Esophagus (tissue), 2 donors: ENCODE measurements at regions not wholly inside any gene's neighbourhood (a gene's known extent, or its start where the extent isn't known, plus 50 kb on each side); places are given as distances from the start of the nearest gene placed in this dataset.

Experiments
- H3K27ac ChIP-seq, 2 donors: one replicate each; pipeline ENCODE4 v1.5.1; 2013; ENCODE audit warnings: low read depth in 2 of 2, mild to moderate bottlenecking in 2 of 2, inconsistent platforms in 1 of 2, low read length in 1 of 2, moderate library complexity in 1 of 2
- H3K27me3 ChIP-seq, 2 donors: one replicate each; pipeline ENCODE4 v1.6.1; 2013; ENCODE audit warnings: low read length in 2 of 2, control low read depth in 1 of 2, mild to moderate bottlenecking in 1 of 2; ENCODE audit not compliant: insufficient read depth in 2 of 2, control insufficient read depth in 1 of 2
- H3K36me3 ChIP-seq, 2 donors: one replicate each; pipeline ENCODE4 v1.6.1; 2013; ENCODE audit warnings: low read length in 1 of 2; ENCODE audit not compliant: control insufficient read depth in 2 of 2, insufficient read depth in 2 of 2
- H3K4me1 ChIP-seq, 2 donors: one replicate each; pipeline ENCODE4 v1.6.1; 2013; ENCODE audit warnings: low read length in 1 of 2; ENCODE audit not compliant: control insufficient read depth in 2 of 2, insufficient read depth in 2 of 2
- H3K4me3 ChIP-seq, 2 donors: one replicate each; pipeline ENCODE4 v1.5.1; 2013; ENCODE audit warnings: low read length in 2 of 2, mild to moderate bottlenecking in 2 of 2, low read depth in 1 of 2, moderate library complexity in 1 of 2
- H3K9me3 ChIP-seq, 2 donors: one replicate each; pipeline ENCODE4 v1.6.1; 2013; ENCODE audit warnings: mild to moderate bottlenecking in 2 of 2, low read depth in 1 of 2, low read length in 1 of 2, moderate library complexity in 1 of 2; ENCODE audit not compliant: control insufficient read depth in 2 of 2, insufficient read depth in 1 of 2
- WGBS, 2 donors: extraction: QIAGEN DNeasy Blood & Tissue Kit; methylation state at CpG; one replicate each; pipeline ENCODE4 v1.1.7; 2013; 5-methylcytosine and 5-hydroxymethylcytosine counted together
- donor health status: healthy with polysubstance abuse.
- donor health status: Bipolar disorder and iron deficiency.

DNA sequence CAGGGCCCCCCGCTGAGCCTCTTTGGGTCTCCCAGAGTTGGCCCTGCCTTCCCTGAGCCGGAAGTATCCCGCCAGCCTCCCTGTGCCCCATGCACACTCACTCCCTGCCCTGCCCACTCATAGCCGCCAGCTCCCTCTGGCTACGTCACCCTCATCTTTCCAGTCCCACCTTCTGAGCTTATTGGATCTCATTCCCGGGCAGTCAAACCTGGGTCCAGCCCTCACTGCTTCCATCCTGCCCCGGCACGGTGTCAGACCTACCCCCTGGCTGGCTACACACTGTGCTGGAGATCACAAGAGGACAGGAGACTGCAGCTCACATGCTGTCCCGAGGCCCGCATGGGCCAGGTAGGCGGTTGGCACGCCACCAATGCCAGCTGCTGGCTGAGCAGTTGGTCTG, 147.2 kb downstream of the ASB1 start:
- peaks cover 0 to 4% of the 10 kb centered on the region in 2 donors for H3K9me3 ChIP-seq
- no peaks in the 10 kb centered on the region for H3K27me3 ChIP-seq
- H3K36me3 ChIP-seq, result no peaks in the 10 kb centered on the region
- 60 to 67% methylated on average over 12 of the region's 12 CpGs for WGBS, 2 donors
- H3K27ac ChIP-seq, result no peak overlapping the region
- peaks cover 4 to 7% of the 10 kb centered on the region in 2 donors for H3K4me1 ChIP-seq
- no peak overlapping the region for H3K4me3 ChIP-seq

DNA sequence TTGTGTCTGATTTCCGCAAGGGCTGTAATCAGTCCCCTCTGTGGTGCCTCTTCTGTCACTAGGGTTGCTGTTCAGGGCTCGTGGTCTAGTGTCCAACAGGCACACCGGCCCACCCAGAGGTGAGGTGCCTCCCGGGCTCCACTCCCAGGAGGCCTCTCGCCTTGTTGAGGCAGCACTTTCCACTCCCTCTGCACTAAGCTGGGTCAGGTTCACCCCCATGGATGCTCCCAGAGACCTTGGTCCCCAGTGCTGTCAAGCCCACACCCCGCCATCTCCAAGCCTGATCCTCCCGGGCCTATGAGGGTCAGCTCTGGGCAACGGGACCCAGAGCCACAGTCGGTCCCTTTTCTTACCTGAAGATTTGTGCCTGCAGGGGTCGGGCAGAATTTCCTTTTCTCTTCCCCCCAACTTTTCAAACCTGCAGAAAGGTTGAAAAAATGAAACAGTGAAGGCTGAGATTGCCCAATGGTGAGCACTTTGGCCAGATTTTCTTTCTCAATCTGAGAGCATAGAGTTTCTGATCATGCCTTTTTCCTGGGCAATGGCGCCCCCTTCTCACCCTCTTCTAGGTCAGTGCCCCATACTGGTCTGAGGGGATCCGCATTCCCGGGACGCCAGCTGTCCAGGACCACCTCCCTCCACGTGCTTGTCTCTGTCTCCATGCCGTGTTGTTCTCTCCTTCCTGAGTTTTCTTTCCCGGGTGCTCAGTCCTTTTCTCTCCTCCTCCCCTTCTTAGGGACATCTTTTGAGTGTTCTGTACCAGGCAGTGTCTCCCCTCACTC, 148.0 kb downstream of the ASB1 start:
- Histone ChIP-seq H3K9me3 (peaks cover 0 to 4% of the 10 kb centered on the region in 2 donors), H3K4me3 (no peak overlapping the region), H3K27me3 (no peaks in the 10 kb centered on the region), H3K27ac (no peak overlapping the region), H3K36me3 (no peaks in the 10 kb centered on the region), H3K4me1 (peaks cover 4 to 7% of the 10 kb centered on the region in 2 donors)
- WGBS, 2 donors, result 83 to 86% methylated on average over 17 of the region's 17 CpGs

DNA sequence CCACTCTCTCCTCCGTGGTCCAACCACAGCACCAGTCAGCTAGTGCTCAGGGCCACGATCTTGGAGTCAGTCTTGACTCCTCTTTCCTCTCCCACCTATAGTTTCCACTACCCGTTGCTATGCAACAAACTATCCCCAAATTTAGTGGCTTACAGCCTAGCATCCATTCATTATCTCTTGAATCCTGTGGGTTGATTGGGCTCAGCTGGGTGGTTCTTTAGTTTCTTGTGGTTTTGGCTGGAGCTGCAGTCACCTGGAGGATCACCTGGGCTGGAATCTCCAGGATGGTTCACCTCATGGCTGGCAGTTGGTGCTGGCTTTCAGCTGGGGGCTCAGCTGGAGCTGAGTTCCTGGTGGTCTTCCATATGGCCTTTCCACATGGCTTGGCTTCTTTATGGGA, 149.9 kb downstream of the ASB1 start:
- 67 to 76% methylated on average over 3 of the region's 3 CpGs for WGBS, 2 donors
- Histone ChIP-seq H3K27me3 (no peaks in the 10 kb centered on the region), H3K27ac (no peak overlapping the region), H3K36me3 (no peaks in the 10 kb centered on the region), H3K4me1 (peaks cover 4 to 7% of the 10 kb centered on the region in 2 donors), H3K4me3 (no peak overlapping the region), H3K9me3 (peaks cover 0 to 4% of the 10 kb centered on the region in 2 donors)

DNA sequence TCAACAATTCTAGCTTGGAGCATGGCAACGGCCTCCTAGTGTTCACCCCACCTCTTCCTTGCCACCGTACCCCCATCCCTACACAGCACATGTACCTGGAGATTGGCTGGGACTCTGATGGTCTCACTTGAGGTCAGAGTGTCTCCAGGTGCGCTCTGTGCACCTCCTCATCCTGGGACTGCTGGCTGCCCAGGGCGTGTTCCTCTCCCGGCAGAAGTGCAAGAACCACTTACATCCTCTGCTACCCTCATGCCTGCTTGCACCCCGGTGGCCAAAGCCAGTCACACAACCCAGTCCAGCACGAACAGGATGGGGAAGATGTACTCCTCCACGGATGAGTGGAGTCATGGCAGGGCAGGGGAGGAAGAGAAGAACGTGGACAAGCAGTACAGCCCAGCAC, 151.5 kb downstream of the ASB1 start:
- 75 to 77% methylated on average over 9 of the region's 9 CpGs for WGBS, 2 donors
- Histone ChIP-seq H3K9me3 (peaks cover 0 to 1% of the 10 kb centered on the region in 2 donors), H3K27me3 (no peaks in the 10 kb centered on the region), H3K4me1 (peaks cover 4 to 7% of the 10 kb centered on the region in 2 donors), H3K27ac (no peak overlapping the region), H3K36me3 (no peaks in the 10 kb centered on the region), H3K4me3 (no peak overlapping the region)

DNA sequence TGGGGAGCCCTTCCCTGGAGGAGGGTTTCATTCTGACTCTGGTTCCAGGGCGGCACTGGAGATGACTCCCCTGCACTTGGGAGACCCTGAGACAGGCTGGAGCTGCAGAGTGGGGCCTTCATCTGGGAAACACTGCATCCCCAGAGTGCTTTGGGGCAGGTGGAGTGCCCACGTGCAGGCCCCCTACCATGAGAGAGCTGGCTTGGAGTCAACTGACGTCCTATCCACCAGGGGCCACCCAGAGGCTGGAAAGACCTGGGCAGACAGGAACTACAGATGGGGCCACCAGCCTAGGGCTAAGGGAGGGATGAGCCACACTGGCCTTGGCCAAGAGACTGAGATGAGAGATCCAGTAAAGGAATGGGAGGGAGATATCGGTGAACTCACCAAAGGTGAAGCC, 153.8 kb downstream of the ASB1 start:
- 76 to 83% methylated on average over 4 of the region's 4 CpGs for WGBS, 2 donors
- H3K4me3 ChIP-seq, result no peak overlapping the region
- no peak overlapping the region for H3K27ac ChIP-seq
- no peaks in the 10 kb centered on the region for H3K27me3 ChIP-seq
- no peaks in the 10 kb centered on the region for H3K9me3 ChIP-seq
- H3K4me1 ChIP-seq, result no peaks in the 10 kb centered on the region
- H3K36me3 ChIP-seq, result no peaks in the 10 kb centered on the region

DNA sequence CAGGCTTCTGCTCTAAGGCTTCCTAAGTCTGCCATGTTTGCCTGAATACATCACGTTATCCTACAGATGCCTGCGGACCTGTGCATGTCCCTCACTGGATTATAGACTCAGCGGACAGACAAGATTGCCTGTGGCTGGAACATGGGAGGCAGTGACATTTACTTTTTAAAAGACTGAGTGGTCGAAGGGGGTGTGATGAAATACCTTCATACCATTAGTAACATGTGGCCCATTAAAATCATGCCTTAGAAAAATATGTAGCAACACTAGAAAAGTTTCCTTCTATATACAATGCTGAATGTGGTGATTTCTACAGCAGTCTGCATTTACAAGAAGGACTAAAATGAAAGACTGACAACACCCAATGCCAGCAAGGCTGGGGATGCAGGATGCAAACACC, 154.4 kb downstream of the ASB1 start:
- no peaks in the 10 kb centered on the region for H3K4me1 ChIP-seq
- H3K27ac ChIP-seq, result no peak overlapping the region
- WGBS, 2 donors, result 87 to 91% methylated on average over 4 of the region's 4 CpGs
- no peak overlapping the region for H3K4me3 ChIP-seq
- no peaks in the 10 kb centered on the region for H3K36me3 ChIP-seq
- no peaks in the 10 kb centered on the region for H3K9me3 ChIP-seq
- H3K27me3 ChIP-seq, result no peaks in the 10 kb centered on the region

DNA sequence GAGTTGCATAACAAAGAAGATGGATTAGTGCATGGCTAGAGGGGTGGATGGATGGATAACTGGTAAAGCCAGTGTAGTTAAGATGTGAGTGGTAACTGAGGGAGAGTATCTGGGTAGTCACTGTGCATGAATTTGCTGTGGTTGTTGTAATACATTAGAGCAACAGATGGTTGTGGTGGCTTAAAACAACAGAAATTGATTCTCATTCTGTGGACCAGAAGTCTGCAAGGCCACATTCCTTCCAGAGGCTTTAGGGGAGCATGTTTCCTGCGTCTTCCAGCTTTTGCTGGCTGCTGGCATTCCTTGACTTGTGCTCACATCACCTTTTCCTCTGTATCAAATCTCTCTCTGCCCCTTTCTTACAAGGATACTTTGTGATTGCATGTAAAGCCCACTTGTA, 155.4 kb downstream of the ASB1 start:
- no peak overlapping the region for H3K27ac ChIP-seq
- H3K4me1 ChIP-seq, result no peaks in the 10 kb centered on the region
- no peaks in the 10 kb centered on the region for H3K9me3 ChIP-seq
- 59 to 80% methylated on average over 1 of the region's 1 CpG for WGBS, 2 donors
- no peaks in the 10 kb centered on the region for H3K27me3 ChIP-seq
- no peaks in the 10 kb centered on the region for H3K36me3 ChIP-seq
- no peak overlapping the region for H3K4me3 ChIP-seq

DNA sequence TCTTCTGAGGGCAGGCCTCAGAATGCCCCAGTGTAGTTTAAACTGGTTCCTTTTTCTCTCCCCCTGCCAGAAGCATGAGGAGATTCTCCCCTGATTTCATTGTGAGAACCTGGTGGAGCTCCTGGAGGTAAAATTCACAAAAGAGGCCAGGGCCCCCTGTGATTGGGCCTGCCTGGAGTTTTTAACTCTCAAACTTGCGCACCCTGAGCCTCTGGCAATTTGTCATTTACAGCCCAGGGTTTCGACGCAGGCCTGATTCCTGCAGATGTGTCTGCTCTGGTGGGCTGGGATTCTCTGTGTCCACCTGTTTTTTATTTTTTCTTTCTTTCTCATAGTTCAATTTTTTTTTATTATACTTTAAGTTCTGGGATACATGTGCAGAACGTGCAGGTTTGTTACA, 157.9 kb downstream of the ASB1 start:
- WGBS, 2 donors, result 92 to 93% methylated on average over 4 of the region's 4 CpGs

DNA sequence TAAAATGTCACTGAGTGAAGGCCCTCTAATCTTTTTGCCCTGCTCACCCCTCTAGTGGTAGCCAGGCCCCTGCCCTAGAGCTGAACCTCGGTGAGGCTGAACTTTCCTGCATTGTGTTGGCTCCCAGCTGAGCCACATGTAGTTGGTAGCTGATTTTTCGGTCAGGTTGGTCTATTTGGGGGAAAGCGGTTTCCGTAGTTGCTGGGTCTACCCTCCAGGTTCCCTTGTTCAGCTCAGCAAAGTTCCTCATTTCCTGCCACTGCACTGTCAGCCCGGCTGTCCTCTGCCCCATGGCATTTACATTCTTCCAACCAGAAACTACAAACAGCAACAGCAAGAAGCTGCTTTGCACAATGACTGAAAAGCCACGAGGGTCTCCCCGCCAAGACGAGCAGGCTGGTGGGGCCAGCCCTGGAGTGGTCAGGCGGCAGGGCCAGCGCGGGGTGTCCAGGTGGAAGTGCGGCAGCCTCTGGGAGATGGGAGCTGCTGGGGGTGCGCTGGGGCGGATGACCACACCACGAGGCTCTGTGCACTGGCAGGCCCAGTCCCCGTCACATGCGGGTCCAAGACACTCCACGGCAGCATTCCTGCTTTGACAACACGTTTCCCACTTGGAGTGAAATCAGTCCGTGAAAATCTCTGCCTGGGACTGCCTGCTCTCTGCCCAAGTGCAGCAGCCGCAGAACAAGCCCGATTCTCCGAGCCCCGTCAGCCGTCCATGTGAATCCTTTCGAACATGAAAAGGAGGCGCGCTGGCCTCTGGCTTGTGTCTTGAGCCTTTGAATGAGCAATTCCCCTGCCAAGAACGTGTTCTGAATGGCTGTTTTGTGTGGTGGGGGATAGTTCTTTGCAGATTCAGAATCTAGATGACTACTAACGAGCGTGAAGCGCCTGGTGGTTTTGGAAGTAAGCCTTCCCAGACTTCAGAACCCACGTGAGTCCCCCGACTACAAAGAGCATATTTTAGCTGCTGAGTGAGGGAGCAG, 159.4 kb downstream of the ASB1 start:
- no peaks in the 10 kb centered on the region for H3K9me3 ChIP-seq
- no peaks in the 10 kb centered on the region for H3K36me3 ChIP-seq
- WGBS, 2 donors, result 84 to 87% methylated on average over 34 of the region's 34 CpGs
- no peaks in the 10 kb centered on the region for H3K27me3 ChIP-seq
- H3K4me3 ChIP-seq, result no peak overlapping the region
- no peaks in the 10 kb centered on the region for H3K4me1 ChIP-seq
- H3K27ac ChIP-seq, result no peak overlapping the region

More for the DNA sequence above, 157.9 kb downstream of the ASB1 start:
- Histone ChIP-seq H3K9me3 (no peaks in the 10 kb centered on the region), H3K4me1 (no peaks in the 10 kb centered on the region), H3K27ac (no peak overlapping the region), H3K4me3 (no peak overlapping the region), H3K36me3 (no peaks in the 10 kb centered on the region), H3K27me3 (no peaks in the 10 kb centered on the region)
